ENCODE measurements at regions not wholly inside any gene's neighbourhood (a gene's known extent, or its start where the extent isn't known, plus 50 kb on each side); places are given as distances from the start of the nearest gene placed in this dataset.
A peak's percentile ranks its signal among the peaks of the same experiment; 100 is the strongest.

DNA sequence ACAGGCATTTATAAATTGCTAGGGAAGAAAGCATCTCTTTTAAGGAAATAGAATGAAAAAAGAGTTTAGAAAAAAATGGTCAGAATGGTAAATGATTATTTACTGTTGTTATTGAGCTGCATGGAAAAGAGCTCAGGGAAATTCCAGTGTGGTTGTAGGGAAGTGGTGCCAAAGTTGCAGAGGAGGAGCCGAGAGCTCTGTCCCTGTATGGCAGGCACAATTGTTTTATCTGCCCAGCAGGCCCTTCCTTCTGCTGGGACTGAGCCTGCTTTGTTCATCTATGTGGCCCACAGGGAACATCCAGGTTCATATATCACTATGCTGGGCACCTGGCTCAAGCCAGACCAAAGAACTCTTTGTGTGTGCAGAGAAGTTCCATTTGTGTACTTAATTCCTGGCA lies 80.8 kb upstream of the AGAP1 start:
- Histone ChIP-seq H3K9me3 (no peaks in the 10 kb centered on the region), H3K4me1 (no peaks in the 10 kb centered on the region), H3K36me3 (ENCODE audit: low read depth, missing control alignments) (no peaks in the 10 kb centered on the region), H3K27me3 (no peaks in the 10 kb centered on the region), H3K27ac (no peak overlapping the region), H3K4me3 (no peak overlapping the region)
- intact Hi-C loops (cut with DNase I; ENCODE audit: low total_unique reads), result no loop called here
- peak; percentile 30 for DNase-seq
- TF ChIP-seq POLR2A (IDR thresholded peaks at IDR 0.05), result no peak
- TF ChIP-seq, protein P1, sequence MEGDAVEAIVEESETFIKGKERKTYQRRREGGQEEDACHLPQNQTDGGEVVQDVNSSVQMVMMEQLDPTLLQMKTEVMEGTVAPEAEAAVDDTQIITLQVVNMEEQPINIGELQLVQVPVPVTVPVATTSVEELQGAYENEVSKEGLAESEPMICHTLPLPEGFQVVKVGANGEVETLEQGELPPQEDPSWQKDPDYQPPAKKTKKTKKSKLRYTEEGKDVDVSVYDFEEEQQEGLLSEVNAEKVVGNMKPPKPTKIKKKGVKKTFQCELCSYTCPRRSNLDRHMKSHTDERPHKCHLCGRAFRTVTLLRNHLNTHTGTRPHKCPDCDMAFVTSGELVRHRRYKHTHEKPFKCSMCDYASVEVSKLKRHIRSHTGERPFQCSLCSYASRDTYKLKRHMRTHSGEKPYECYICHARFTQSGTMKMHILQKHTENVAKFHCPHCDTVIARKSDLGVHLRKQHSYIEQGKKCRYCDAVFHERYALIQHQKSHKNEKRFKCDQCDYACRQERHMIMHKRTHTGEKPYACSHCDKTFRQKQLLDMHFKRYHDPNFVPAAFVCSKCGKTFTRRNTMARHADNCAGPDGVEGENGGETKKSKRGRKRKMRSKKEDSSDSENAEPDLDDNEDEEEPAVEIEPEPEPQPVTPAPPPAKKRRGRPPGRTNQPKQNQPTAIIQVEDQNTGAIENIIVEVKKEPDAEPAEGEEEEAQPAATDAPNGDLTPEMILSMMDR (IDR thresholded peaks at IDR 0.05), result no peak
- WGBS, 2 donors, result 47 to 49% methylated on average over 1 of the region's 1 CpG

DNA sequence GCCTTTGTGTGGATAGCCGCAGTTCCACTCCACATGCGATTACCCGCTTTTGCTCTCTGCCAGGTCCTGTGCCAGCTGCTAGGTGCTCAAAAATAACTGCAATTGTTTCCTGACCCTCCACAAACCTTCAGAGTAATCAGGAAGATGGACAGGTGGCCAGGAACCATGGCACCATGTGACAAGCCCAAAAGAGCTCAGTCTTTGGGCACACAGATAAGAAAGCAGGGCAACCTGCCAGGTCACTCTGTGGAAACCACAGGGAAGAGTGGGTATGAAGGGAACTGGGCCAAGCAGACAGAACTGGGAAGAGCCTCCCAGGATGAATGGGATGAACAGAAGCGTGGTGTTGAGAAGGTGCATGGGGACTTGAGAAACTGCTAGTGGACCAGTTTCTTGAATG lies 79.4 kb upstream of the AGAP1 start:
- no peaks in the 10 kb centered on the region for H3K4me1 ChIP-seq
- intact Hi-C loops (cut with DNase I; ENCODE audit: low total_unique reads), result no loop called here
- WGBS, 2 donors, result 71 to 72% methylated on average over 4 of the region's 4 CpGs
- no peak for TF ChIP-seq POLR2A (IDR thresholded peaks at IDR 0.05)
- TF ChIP-seq, protein P1 (IDR thresholded peaks at IDR 0.05), result no peak
- DNase-seq, result peak; percentile 69
- no peaks in the 10 kb centered on the region for H3K27me3 ChIP-seq
- no peaks in the 10 kb centered on the region for H3K36me3 ChIP-seq (ENCODE audit: low read depth, missing control alignments)
- no peak overlapping the region for H3K4me3 ChIP-seq
- no peaks in the 10 kb centered on the region for H3K9me3 ChIP-seq
- no peak overlapping the region for H3K27ac ChIP-seq

- 46 to 47% methylated on average over 7 of the region's 7 CpGs for WGBS, 2 donors
- TF ChIP-seq, protein P1 (IDR thresholded peaks at IDR 0.05), result no peak
- TF ChIP-seq POLR2A (IDR thresholded peaks at IDR 0.05), result no peak
- Histone ChIP-seq H3K27me3 (no peaks in the 10 kb centered on the region), H3K9me3 (no peaks in the 10 kb centered on the region), H3K4me3 (no peak overlapping the region), H3K36me3 (ENCODE audit: low read depth, missing control alignments) (no peaks in the 10 kb centered on the region), H3K4me1 (no peaks in the 10 kb centered on the region), H3K27ac (no peak overlapping the region)
- DNase-seq, result no peak
- intact Hi-C loops (cut with DNase I; ENCODE audit: low total_unique reads), result no loop called here
Observed at GRCh38 chr2:235416858-235417499, 76.9 kb upstream of the AGAP1 start.

DNA sequence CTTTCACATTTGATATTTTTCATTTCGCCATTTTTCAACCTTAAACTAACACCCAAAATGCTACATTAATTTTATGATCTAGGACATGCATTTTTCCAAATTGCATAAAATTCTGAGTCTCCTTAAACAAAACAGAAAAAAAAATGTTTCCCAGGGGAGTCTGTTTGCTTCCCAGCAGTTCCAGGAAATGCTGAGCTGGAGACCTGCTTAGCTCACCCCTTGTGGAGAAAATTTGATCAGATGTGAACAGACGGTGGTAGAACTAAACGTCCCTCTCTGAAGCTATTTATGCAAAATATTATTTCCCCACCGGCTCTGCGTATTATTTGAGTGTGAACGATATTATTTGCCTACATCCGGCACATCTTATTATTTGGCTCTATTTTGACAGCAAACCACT lies 74.9 kb upstream of the AGAP1 start:
- no peak overlapping the region for H3K4me3 ChIP-seq
- H3K9me3 ChIP-seq, result no peaks in the 10 kb centered on the region
- DNase-seq, result no peak
- intact Hi-C loops (cut with DNase I; ENCODE audit: low total_unique reads), result no loop called here
- no peaks in the 10 kb centered on the region for H3K27me3 ChIP-seq
- 56 to 60% methylated on average over 7 of the region's 7 CpGs for WGBS, 2 donors
- H3K27ac ChIP-seq, result no peak overlapping the region
- TF ChIP-seq POLR2A (IDR thresholded peaks at IDR 0.05), result no peak
- TF ChIP-seq, protein P1 (IDR thresholded peaks at IDR 0.05), result no peak
- no peaks in the 10 kb centered on the region for H3K36me3 ChIP-seq (ENCODE audit: low read depth, missing control alignments)
- H3K4me1 ChIP-seq, result no peaks in the 10 kb centered on the region

- H3K27me3 ChIP-seq, result no peaks in the 10 kb centered on the region
- intact Hi-C loops (cut with DNase I; ENCODE audit: low total_unique reads), result no loop called here
- WGBS, 2 donors, result 66 to 73% methylated on average over 8 of the region's 8 CpGs
Observed at GRCh38 chr2:235419996-235420395, 73.8 kb upstream of the AGAP1 start.

More at GRCh38 chr2:235419996-235420395, 73.8 kb upstream of the AGAP1 start:
- Histone ChIP-seq H3K4me3 (no peak overlapping the region), H3K27ac (no peak overlapping the region), H3K9me3 (no peaks in the 10 kb centered on the region), H3K4me1 (no peaks in the 10 kb centered on the region), H3K36me3 (ENCODE audit: low read depth, missing control alignments) (no peaks in the 10 kb centered on the region)
- DNase-seq, result no peak
- TF ChIP-seq, protein P1 (IDR thresholded peaks at IDR 0.05), result no peak
- TF ChIP-seq POLR2A (IDR thresholded peaks at IDR 0.05), result no peak

Data from testis (tissue), 2 donors.